GM10248 (cell line): ENCODE measurements at regions not wholly inside any gene's neighbourhood (a gene's known extent, or its start where the extent isn't known, plus 50 kb on each side); places are given as distances from the start of the nearest gene placed in this dataset.

Source experiments
- CTCF ChIA-PET: fragments of 300-600 bp; sonication (Branson Sonifier 250); formaldehyde crosslinking; extraction: SDS; loops from one replicate; lab custom pipeline; 2021; ENCODE audit warnings: antibody characterized with exemption; lab: Yijun Ruan, JAX
- POLR2A ChIA-PET: fragments of 350-650 bp; sonication (Branson Sonifier 250); formaldehyde crosslinking; extraction: SDS; loops from one replicate; lab custom pipeline; 2020; ENCODE audit warnings: antibody characterized with exemption; lab: Yijun Ruan, JAX
- DNase-seq: peaks from one replicate; pipeline ENCODE4 v3.0.0; 2012; ENCODE audit errors: extremely low spot score
- TF ChIP-seq, protein P1 (sequence below): IDR thresholded peaks from 2 replicates; pipeline ENCODE4 v1.5.1; 2012; ENCODE audit warnings: mild to moderate bottlenecking, low read depth; ENCODE audit errors: extremely low read depth, missing control alignments, control extremely low read depth

- ChIA-PET POLR2A (no interaction called here), CTCF (no interaction called here)
- TF ChIP-seq, protein P1, sequence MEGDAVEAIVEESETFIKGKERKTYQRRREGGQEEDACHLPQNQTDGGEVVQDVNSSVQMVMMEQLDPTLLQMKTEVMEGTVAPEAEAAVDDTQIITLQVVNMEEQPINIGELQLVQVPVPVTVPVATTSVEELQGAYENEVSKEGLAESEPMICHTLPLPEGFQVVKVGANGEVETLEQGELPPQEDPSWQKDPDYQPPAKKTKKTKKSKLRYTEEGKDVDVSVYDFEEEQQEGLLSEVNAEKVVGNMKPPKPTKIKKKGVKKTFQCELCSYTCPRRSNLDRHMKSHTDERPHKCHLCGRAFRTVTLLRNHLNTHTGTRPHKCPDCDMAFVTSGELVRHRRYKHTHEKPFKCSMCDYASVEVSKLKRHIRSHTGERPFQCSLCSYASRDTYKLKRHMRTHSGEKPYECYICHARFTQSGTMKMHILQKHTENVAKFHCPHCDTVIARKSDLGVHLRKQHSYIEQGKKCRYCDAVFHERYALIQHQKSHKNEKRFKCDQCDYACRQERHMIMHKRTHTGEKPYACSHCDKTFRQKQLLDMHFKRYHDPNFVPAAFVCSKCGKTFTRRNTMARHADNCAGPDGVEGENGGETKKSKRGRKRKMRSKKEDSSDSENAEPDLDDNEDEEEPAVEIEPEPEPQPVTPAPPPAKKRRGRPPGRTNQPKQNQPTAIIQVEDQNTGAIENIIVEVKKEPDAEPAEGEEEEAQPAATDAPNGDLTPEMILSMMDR: no peak
- no peak for DNase-seq
These were observed 100.6 kb upstream of the BCL6 start for GRCh38 chr3:187845826-187846225.

- ChIA-PET POLR2A (no interaction called here), CTCF (no interaction called here)
- no peak for DNase-seq
- TF ChIP-seq, protein P1: no peak
These were observed 103.1 kb upstream of the BCL6 start for GRCh38 chr3:187848401-187848800.

DNA sequence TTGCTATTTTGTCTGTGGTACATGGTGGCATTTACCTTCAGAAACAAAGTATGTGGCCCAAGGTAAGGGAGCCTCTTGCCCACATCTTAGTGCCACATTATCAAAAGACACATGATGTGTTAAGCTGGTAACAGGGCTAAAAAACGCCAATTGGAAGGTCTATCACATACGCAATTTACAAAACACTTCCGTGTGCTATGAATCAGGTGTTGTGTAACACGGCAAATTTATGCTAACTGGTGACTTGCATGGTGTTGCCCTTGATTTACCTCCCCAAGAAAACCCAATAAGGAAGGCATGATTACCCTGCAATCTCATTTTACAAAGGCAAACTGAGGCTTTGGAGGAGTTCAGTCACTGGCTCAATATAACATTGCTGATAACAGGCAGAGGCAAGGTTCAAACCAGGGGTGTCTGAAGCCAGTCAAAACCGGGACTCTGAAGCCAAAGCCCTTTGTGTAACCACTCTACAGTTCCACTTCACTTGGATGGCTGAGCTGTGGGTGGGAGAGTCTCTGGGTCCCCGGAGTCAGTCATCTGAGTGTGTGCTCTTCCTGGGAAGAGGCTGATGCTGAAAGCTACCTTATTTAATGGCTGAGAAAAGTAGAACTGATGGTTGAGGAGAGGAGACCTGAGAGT, 103.9 kb upstream of the BCL6 start:
- ChIA-PET POLR2A (no interaction called here), CTCF (no interaction called here)
- TF ChIP-seq, protein P1: no peak
- no peak for DNase-seq

DNA sequence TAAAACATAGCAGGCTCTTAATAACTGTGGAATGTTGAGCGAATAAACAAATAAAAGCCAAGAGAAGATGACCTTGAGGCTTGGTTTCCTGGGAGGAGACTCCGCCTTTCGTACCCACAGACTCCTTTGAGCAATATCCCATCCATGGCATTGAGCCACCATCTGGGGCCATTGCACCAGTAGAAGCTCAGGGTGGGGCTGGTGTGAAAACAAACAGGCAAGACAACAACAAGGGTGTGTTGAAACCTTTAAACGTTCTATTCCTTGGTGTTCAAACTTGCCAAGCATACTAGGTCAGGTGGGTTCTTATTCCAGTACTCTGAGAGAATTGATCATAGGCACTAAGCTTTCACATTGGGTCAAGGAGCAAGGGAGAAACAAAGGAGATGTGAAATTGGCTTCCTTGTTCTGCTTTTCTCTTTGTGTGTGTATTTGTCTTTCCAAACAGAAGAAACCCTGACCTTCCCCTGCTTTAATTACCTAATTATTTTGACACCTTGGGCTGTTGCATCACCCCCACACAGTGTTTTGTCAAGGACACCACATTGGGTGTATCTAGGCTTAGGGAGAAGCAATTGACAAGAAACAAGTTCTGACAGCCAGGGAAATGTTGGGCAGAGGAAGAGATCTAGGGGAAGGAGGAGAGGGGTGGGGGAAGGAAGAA, 105.1 kb upstream of the BCL6 start:
- POLR2A ChIA-PET: no interaction called here
- DNase-seq: no peak
- CTCF ChIA-PET: no interaction called here
- TF ChIP-seq, protein P1: no peak

DNA sequence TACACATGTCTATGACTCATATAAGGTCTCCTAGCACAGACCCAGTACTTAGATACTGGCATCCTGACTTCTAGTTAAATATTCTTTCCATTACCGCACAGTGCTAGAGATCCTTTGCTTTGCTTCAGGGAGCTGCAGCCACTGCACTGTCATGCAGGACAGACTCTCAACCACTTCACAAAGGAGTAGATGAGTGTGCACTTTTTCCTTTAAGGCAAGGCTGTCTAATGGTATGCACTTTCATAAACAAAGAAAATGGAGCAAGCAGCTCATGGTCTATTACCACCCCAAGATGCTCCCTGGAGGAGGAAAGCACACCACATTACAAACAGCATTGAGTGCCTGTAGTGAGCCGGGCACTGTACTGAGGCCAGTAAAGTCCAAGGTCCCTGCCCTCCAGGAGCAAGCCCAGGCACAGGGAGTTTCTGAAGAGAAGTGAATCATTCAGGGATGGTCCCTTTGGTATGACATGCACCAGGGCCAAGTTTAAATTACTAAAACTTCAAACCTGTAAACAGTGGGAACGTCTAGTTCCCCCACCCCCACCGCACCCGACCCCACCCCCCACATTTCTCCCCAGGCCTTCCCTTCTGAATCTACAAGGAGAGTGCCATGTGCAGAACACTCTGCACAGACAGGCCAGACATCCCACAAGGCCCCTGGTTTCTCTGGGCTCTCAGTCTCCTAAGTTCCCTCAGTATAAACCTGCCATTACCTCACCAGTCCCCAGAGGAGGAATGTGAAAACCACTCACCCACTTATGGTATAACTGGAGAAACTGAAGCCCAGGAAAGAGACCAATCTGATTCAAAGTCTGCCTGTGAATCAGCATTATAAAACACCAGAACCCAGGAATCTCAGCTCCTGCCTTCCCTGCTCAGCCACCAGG, 107.8 kb upstream of the BCL6 start:
- CTCF ChIA-PET: no interaction called here
- DNase-seq: no peak
- POLR2A ChIA-PET: no interaction called here
- TF ChIP-seq, protein P1: no peak

DNA sequence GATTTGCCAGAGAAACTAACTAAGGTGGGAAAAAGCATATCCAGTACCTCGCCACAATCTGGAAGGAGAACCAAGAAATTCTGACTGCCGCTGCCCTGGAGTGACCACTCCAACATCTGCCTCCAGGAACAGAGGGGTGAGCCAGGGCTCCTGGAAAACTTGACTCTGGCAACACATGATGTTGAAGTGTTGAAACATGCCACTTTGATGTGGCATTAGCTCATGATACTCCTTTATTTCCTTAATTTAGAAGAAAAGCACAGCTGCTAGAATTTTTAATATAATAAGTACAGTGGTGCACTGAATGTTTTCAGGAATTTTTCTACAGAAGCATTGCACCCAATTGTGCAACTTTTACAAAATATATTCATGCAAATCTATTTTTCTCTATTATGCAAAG, 109.9 kb upstream of the BCL6 start:
- POLR2A ChIA-PET: no interaction called here
- TF ChIP-seq, protein P1: no peak
- CTCF ChIA-PET: no interaction called here
- DNase-seq: no peak
